Fibroblast of skin of abdomen (primary cell): ENCODE measurements at regions not wholly inside any gene's neighbourhood (a gene's known extent, or its start where the extent isn't known, plus 50 kb on each side); places are given as distances from the start of the nearest gene placed in this dataset.

Experiments used
- DNase-seq: peaks from one replicate; pipeline ENCODE4 v3.0.0-alpha.2; 2013

- no peak for DNase-seq
These were observed 206.7 kb upstream of the JARID2 start for GRCh38 chr6:15039136-15039535.

GRCh38 chr6:15042938-15043337, 202.9 kb upstream of the JARID2 start:
- no peak for DNase-seq

GRCh38 chr6:15044146-15044882, 201.6 kb upstream of the JARID2 start:
- no peak for DNase-seq

DNA sequence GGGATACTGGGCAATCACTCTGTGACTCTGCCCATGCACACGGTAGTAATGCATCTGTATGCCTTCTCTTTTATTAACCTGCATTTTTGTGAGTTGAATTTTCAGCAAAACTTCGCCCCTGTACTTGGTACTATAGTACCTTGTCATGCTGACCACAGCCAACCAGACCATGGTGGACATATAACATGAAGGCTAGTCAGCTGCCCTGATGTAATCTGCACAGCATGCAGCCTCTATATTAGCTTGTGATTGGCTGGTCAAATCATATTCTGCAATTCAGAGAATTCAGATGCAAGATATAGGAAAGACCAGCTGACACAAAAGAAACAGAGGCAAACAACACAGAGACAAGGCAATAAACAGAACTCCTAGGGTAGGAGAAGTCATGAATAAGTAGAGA, 200.9 kb upstream of the JARID2 start:
- DNase-seq, result no peak

- DNase-seq, result no peak
These were observed 199.1 kb upstream of the JARID2 start for GRCh38 chr6:15046751-15047150.

GRCh38 chr6:15048367-15048766, 197.5 kb upstream of the JARID2 start:
- no peak for DNase-seq

DNA sequence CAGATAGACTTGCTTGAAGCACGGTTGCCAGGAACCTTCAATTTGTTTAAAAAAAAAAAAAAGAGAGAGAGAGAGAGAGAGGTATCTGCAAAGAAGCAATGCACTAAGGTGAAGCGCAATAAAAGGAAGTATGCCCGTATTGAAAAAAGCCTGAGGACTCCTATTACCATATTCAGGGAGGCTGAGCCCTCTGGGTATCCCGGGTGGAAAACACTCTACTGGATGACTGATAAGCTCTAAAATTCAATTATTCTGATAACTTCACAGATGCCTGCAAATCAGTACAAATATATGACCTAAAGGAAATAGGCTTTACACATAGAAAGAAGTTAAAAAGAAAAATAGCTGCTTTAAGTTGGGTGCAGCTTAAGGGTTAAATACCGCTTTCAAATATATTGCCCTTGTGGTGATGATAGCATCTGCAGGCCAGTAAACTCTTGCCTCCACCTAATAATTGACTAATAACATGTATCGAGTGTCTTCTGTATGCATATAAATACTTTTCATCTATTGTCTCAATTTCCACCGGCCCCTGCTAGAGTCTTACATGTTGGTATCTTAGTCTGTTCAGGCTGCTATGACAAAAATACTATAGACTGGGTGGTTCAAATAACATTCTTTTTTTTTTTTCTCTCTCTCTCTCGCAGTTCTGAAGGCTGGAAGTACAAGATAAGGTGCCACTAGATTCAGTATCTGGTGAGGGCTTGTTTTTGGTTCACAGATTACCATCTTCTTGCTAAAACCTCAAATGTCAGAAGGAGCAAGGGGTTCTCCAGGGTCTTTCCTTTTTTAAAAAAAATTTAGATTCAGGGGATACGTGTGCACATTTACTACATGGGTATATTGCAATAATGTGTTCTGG, 187.4 kb upstream of the JARID2 start:
- no peak for DNase-seq

GRCh38 chr6:15061180-15061641, 184.7 kb upstream of the JARID2 start:
- DNase-seq, result no peak

- DNase-seq, result no peak
These were observed 183.9 kb upstream of the JARID2 start for GRCh38 chr6:15061908-15062515.

DNA sequence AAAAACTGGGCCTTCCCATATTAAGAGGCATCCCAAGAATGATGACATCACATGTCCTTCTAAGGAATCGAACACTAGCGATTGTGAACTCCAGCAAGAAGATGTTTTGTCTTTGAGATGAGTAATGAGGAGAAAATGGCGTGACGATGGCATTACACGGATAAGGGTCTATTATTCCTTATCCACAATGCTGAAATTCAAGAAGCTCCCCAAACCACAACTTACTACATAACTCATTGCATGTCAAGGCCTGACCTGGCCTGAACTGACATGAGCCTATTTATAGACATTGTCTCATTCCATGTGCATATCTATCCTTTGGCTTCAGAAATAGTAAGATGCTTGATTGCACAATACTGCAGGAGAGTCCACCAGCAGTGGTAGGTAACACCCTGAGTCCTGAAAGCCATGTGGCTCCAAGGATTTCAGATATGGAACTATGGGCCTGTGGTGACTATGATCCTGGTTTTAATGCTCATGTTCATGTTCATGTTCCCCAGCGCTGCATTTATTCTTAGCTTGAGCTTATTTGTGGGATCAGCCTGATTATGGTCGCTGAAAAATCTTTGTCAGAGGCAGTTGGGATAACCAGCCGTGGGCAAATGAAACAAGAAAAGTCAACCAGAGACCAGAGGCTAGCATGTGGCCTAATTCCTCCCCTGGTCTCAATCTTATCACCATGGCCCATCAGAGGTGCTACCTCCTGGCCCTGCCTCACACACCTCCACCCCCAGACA, 183.2 kb upstream of the JARID2 start:
- peak; percentile 81 for DNase-seq

DNA sequence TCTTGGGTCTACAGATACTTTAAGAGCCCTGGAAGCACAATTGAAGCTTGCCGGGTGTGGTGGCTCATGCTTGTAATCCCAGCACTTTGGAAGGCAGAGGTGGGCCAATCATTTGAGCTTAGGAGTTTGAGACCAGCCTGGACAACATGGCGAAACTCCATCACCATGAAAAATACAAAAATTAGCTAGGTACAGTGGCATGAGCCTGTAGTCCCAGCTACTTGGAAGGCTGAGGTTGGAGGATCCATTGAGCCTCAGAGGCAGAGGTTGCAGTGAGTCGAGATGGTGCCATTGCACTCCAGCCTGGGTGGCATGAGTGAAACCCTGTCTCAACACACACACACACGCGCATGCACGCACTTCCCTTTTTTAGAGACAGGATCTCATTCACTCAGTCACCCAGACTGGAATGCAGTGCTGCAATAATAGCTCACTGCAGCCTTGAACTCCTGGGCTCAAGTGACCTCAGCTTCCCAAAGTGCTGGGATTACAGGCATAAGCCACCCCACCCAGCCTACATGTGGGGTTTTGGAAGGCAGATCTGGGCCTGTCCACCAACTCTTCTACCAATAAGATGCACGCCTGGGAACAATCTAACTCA, 182.5 kb upstream of the JARID2 start:
- peak; percentile 12 for DNase-seq

DNA sequence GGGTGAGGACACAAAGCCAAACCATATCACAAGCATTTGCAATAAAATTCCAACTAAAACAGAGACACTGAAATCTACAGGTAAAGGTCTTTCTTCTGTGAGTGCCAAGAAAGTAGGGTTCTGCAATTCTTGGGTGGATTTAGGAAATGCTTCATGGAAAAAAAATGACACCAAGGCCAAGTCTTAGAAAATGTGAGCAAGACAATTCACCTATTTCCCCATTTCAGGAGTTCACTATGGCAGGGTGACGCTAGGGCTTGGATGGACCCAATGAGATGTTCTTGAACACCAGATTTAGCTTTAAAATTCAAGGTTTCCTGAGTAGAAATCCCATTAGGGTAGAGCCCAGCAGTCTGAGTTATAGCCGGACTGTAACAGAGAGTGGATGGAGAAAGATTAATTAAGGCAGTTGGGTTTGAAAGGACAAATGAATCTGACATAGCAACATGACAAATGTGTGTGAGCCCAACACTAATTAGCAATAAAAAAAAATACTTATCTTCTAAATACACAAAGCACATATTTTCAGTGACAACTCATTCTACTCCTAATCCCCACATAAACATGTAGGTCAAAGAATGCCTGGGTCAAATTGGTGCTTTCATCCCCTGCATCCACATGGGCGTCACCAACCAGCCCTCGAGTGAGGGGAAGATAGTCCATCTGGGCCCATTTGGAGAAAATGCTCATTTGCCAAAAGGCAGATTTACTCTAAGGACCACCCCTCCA, 180.4 kb upstream of the JARID2 start:
- peak; percentile 48 for DNase-seq

- DNase-seq, result no peak
These were observed 179.6 kb upstream of the JARID2 start for GRCh38 chr6:15066089-15066758.

- DNase-seq, result no peak
These were observed 172.5 kb upstream of the JARID2 start for GRCh38 chr6:15073344-15073789.

DNA sequence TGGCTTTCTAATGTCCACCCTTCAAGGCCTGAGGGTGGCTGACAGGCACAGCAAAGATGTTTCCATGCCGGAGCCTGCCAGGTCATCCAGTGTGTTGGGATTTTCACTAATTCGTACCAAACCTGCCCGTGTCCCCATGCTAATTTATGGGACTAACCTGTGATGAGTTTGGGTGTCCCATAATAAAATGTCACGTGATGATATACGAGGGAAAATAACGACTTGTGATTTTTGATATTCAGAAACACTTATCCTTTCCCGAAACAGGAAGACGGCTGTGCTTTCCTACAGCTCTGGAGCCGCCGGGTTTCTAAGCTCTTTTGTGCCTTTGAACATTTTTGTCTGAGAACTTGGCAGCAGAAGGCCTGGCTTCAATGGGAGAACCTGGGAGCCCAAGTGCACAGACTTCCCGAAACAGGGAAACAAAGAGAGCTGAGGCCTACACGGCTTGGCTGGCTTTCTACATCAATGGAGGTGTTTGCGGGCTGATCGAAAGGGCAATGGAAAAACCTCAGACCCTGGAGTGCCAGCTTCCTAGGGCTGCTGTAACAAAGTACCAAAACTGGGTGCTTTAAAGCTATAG, 171.9 kb upstream of the JARID2 start:
- no peak for DNase-seq

DNA sequence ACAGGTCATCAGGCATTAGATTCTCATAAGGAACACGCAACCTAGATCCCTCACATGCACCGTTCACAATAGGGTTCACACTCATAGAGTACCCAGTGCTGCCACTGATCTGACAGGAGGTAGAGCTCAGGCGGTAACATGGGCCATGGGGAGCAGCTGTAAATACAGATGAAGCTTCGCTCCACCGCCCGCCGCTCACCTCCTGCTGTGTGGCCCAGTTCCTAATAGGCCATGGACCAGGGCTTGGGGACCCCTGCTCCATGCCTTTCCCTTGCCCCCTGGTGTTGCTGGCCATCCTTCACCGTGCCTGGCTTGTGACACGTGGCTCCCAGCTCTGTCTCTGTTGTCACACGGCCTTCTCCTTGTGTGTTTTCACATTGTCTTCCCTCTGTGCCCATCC, 171.1 kb upstream of the JARID2 start:
- no peak for DNase-seq

DNA sequence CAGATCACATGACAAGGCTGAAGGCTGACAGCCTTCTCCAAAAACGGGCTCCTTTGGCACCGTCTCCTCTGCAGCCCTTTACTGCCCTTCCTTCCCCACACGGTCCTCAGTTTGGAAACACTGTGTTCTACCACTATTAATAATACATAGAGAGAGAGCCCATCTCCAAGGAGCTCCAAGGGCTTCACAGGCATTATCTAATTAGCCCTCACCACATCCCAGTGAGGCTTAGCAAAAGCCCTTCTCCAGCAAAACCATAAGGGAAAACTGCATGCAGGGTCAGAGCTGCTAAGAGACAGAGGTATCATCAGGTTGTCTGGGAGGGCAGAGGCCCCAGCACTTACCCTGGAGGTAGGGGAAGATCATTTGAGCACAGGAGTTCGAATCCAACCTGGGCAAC, 169.3 kb upstream of the JARID2 start:
- DNase-seq, result no peak

DNA sequence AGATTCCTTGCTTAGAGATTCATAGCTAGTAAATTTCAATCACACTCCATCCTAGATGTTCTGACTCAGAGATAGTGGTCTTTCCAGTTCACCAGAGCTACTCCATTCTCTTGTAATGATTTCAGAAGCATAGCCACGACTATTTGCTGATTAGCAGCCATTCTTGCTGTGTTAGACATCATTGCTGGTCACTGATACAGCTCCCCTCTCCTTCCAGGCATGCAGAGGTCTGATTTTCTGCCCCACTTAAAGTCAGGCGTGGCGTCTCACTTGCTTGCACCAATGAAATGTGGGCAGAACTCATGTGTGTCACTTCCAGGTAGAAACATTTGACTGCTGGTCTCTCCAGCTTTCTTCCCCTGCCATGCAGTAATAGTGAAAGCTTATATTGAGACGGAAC, 168.9 kb upstream of the JARID2 start:
- peak; percentile 12 for DNase-seq

DNA sequence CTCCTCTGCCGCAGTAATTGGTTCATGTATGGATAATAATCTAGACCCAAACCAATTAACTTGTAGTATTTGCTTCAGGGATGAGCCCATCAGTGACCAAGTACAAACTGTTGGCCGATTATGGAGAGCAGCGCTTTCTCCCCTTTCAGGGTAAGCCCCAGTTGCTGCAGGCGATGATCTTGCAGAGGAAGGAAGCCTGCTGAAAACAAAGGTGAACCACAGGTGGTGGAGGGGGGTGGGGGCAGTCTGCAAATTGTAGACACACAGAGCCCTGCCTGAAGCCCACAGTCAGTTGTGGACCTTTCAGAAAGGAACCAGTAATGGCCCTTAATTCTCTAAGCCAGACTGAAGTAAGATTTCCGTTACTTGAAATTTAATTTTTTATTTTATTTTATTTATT, 167.9 kb upstream of the JARID2 start:
- no peak for DNase-seq

GRCh38 chr6:15079288-15079817, 166.5 kb upstream of the JARID2 start:
- no peak for DNase-seq
